ENCODE measurements at regions not wholly inside any gene's neighbourhood (a gene's known extent, or its start where the extent isn't known, plus 50 kb on each side); places are given as distances from the start of the nearest gene placed in this dataset.

DNA sequence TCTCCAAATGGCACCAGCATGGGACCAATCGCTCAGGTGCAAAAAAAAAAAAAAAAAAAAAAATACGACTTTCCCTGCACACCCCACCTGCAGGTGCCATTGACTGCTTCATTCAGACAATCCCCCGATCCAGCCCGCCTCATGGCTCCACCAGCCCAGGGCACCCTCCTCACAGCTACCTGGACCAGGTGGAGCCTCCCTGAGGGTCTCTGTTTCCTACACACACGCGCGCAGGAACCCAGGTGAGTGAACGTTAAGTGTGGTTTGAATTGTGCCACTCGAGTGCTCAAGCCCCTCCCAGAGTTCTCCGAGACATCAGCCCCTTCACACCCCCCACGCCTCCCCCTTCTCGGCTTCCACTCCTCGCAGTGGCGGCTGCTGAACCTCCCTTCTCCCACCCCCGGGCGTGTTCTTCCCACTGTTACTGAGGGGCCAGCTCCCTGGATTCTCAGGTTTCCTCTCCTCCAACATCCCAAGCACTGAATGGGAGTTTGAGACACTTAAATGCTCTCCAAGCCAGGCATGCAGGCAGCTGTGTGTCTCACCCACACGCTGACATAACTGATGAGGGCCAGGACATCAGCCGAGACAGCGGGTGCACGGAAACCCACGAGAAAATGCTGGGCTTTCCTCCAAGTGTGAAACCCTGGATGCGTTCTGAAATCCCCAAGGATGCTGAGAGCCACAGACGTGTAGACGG lies 88.8 kb upstream of the SNTG2 start:
- TF ChIP-seq, protein P1, sequence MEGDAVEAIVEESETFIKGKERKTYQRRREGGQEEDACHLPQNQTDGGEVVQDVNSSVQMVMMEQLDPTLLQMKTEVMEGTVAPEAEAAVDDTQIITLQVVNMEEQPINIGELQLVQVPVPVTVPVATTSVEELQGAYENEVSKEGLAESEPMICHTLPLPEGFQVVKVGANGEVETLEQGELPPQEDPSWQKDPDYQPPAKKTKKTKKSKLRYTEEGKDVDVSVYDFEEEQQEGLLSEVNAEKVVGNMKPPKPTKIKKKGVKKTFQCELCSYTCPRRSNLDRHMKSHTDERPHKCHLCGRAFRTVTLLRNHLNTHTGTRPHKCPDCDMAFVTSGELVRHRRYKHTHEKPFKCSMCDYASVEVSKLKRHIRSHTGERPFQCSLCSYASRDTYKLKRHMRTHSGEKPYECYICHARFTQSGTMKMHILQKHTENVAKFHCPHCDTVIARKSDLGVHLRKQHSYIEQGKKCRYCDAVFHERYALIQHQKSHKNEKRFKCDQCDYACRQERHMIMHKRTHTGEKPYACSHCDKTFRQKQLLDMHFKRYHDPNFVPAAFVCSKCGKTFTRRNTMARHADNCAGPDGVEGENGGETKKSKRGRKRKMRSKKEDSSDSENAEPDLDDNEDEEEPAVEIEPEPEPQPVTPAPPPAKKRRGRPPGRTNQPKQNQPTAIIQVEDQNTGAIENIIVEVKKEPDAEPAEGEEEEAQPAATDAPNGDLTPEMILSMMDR (IDR thresholded peaks at IDR 0.05), result no peak
- TF ChIP-seq POLR2A (IDR thresholded peaks at IDR 0.05), result no peak
